ENCODE measurements at regions not wholly inside any gene's neighbourhood (a gene's known extent, or its start where the extent isn't known, plus 50 kb on each side); places are given as distances from the start of the nearest gene placed in this dataset.

GRCh38 chr2:16212321-16212720, 272.0 kb downstream of the MYCN start:
- TF ChIP-seq, protein P1, sequence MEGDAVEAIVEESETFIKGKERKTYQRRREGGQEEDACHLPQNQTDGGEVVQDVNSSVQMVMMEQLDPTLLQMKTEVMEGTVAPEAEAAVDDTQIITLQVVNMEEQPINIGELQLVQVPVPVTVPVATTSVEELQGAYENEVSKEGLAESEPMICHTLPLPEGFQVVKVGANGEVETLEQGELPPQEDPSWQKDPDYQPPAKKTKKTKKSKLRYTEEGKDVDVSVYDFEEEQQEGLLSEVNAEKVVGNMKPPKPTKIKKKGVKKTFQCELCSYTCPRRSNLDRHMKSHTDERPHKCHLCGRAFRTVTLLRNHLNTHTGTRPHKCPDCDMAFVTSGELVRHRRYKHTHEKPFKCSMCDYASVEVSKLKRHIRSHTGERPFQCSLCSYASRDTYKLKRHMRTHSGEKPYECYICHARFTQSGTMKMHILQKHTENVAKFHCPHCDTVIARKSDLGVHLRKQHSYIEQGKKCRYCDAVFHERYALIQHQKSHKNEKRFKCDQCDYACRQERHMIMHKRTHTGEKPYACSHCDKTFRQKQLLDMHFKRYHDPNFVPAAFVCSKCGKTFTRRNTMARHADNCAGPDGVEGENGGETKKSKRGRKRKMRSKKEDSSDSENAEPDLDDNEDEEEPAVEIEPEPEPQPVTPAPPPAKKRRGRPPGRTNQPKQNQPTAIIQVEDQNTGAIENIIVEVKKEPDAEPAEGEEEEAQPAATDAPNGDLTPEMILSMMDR (IDR thresholded peaks at IDR 0.05), result no peak
- TF ChIP-seq ZFX (IDR thresholded peaks at IDR 0.05; ENCODE audit: borderline replicate concordance), result no peak

Measured in 22Rv1 (cell line).